Smooth muscle cell (in vitro differentiated cells): ENCODE measurements at regions not wholly inside any gene's neighbourhood (a gene's known extent, or its start where the extent isn't known, plus 50 kb on each side); places are given as distances from the start of the nearest gene placed in this dataset.
A peak's percentile ranks its signal among the peaks of the same experiment; 100 is the strongest.
"Not testable (repeated sequence)": the region's sequence is repeated elsewhere in the genome, so short reads cannot be mapped to it uniquely, and the experiment has no call there.

Experiments
- DNase-seq: peaks from one replicate; lab custom pipeline; 2025; ENCODE audit not compliant: unreplicated experiment; lab: John Stamatoyannopoulos, UW
- H2AFZ ChIP-seq: fragments of 200-600 bp; sonication (generic); 2 replicates; pipeline ENCODE4 v1.6.0; 2016; ENCODE audit warnings: antibody characterized with exemption, low read depth, mild to moderate bottlenecking
- H3F3A ChIP-seq: fragments of 200-600 bp; sonication (generic); 2 replicates; pipeline ENCODE4 v1.6.0; 2017; ENCODE audit warnings: antibody characterized with exemption, low read depth
- H3K27ac ChIP-seq: fragments of 200-600 bp; sonication (generic); 2 replicates; pipeline ENCODE4 v1.5.1; 2016; ENCODE audit warnings: low read depth, mild to moderate bottlenecking
- H3K27me3 ChIP-seq: fragments of 200-600 bp; sonication (generic); 2 replicates; pipeline ENCODE4 v1.6.1; 2016; ENCODE audit warnings: low read depth, mild to moderate bottlenecking
- H3K36me3 ChIP-seq: fragments of 200-600 bp; sonication (generic); 2 replicates; pipeline ENCODE4 v1.5.1; 2016; ENCODE audit warnings: low read depth
- H3K4me1 ChIP-seq: fragments of 200-600 bp; sonication (generic); 2 replicates; pipeline ENCODE4 v1.5.1; 2016; ENCODE audit warnings: low read depth
- H3K4me2 ChIP-seq: fragments of 200-600 bp; sonication (generic); 2 replicates; pipeline ENCODE4 v1.6.0; 2016; ENCODE audit warnings: mild to moderate bottlenecking
- H3K4me3 ChIP-seq: fragments of 200-600 bp; sonication (generic); 2 replicates; pipeline ENCODE4 v1.5.1; 2016; ENCODE audit warnings: mild to moderate bottlenecking
- H3K79me2 ChIP-seq: fragments of 200-600 bp; sonication (generic); 2 replicates; pipeline ENCODE4 v1.6.0; 2016; ENCODE audit warnings: low read depth, mild to moderate bottlenecking
- H3K9ac ChIP-seq: fragments of 200-600 bp; sonication (generic); 2 replicates; pipeline ENCODE4 v1.6.0; 2016; ENCODE audit warnings: low read depth
- H3K9me3 ChIP-seq: fragments of 200-600 bp; sonication (generic); replicated peaks from 2 replicates; pipeline ENCODE4 v1.5.1; 2016; ENCODE audit warnings: low read depth
- H4K20me1 ChIP-seq: fragments of 200-600 bp; sonication (generic); 2 replicates; pipeline ENCODE4 v1.6.0; 2016; ENCODE audit warnings: low read depth
- WGBS: methylation state at CpG from one replicate; pipeline ENCODE4 v1.1.7; 2016; ENCODE audit warnings: low lambda C conversion rate; 5-methylcytosine and 5-hydroxymethylcytosine counted together
- TF ChIP-seq, protein P1 (sequence below): fragments of 200-600 bp; sonication (generic); IDR thresholded peaks from 2 replicates; pipeline ENCODE4 v1.5.1; 2017; ENCODE audit warnings: borderline replicate concordance, mild to moderate bottlenecking, antibody characterized with exemption; ENCODE audit not compliant: insufficient read depth, poor library complexity, severe bottlenecking

GRCh38 chr13:30545320-30545719, 72.4 kb upstream of the USPL1 start:
- H3K36me3 ChIP-seq: no peaks in the 10 kb centered on the region
- TF ChIP-seq, protein P1, sequence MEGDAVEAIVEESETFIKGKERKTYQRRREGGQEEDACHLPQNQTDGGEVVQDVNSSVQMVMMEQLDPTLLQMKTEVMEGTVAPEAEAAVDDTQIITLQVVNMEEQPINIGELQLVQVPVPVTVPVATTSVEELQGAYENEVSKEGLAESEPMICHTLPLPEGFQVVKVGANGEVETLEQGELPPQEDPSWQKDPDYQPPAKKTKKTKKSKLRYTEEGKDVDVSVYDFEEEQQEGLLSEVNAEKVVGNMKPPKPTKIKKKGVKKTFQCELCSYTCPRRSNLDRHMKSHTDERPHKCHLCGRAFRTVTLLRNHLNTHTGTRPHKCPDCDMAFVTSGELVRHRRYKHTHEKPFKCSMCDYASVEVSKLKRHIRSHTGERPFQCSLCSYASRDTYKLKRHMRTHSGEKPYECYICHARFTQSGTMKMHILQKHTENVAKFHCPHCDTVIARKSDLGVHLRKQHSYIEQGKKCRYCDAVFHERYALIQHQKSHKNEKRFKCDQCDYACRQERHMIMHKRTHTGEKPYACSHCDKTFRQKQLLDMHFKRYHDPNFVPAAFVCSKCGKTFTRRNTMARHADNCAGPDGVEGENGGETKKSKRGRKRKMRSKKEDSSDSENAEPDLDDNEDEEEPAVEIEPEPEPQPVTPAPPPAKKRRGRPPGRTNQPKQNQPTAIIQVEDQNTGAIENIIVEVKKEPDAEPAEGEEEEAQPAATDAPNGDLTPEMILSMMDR: no peak
- no peaks in the 10 kb centered on the region for H3K27me3 ChIP-seq
- 95% methylated on average over 2 of the region's 2 CpGs for WGBS
- H2AFZ ChIP-seq: no peak overlapping the region
- no peak for DNase-seq
- H3K79me2 ChIP-seq: no peaks in the 10 kb centered on the region
- H3K9ac ChIP-seq: no peak overlapping the region
- H3K4me3 ChIP-seq: no peak overlapping the region
- no peaks in the 10 kb centered on the region for H4K20me1 ChIP-seq
- no peaks in the 10 kb centered on the region for H3K9me3 ChIP-seq
- H3K4me2 ChIP-seq: no peak overlapping the region
- H3K4me1 ChIP-seq: no peaks in the 10 kb centered on the region
- no peak overlapping the region for H3K27ac ChIP-seq
- no peaks in the 10 kb centered on the region for H3F3A ChIP-seq

DNA sequence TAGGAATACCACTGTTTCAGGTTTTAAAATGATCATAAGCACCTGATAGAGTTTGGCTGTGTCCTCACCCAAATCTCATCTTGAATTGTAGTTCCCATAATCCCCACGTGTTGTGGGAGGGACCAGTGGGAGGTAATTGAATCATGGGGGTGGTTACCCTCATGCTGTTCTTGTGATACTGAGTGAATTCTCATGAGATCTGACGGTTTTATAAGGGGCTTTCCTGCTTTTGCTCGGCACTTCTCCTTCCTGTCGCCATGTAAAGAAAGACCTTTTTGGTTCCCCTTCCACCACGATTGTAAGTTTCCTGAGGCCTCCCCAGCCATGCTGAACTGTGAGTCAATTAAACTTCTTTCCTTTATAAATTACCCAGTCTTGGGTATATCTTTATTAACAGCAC, 69.7 kb upstream of the USPL1 start:
- DNase-seq, H4K20me1 ChIP-seq, H2AFZ ChIP-seq, H3K79me2 ChIP-seq, H3K9me3 ChIP-seq, H3K27ac ChIP-seq, H3K4me1 ChIP-seq, H3F3A ChIP-seq, H3K4me2 ChIP-seq, H3K36me3 ChIP-seq, H3K9ac ChIP-seq, H3K4me3 ChIP-seq, H3K27me3 ChIP-seq: not testable (repeated sequence)
- WGBS: 70% methylated on average over 5 of the region's 5 CpGs

DNA sequence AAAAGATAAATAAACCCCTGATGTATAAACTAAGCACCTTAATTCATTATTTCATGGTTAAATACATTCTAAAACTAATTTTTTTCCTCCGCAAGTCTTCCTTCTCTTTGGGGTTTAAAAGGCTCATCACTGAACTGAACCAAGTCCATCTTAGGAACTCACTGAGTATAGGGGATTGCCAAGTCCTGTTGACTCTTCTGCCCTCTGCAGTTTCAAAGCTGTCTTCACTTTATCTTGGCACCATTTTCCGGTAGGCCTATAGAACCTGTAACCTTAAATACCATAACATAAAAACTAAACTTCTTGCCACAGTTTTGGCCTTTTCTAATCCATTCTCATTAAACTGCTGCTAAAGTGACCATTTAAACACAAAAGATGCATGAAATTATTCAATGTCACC, 66.5 kb upstream of the USPL1 start:
- no peaks in the 10 kb centered on the region for H4K20me1 ChIP-seq
- 85% methylated on average over 2 of the region's 2 CpGs for WGBS
- DNase-seq: no peak
- no peaks in the 10 kb centered on the region for H3K79me2 ChIP-seq
- no peaks in the 10 kb centered on the region for H3K36me3 ChIP-seq
- no peak overlapping the region for H3K4me3 ChIP-seq
- no peak overlapping the region for H2AFZ ChIP-seq
- H3K9ac ChIP-seq: no peak overlapping the region
- TF ChIP-seq, protein P1: peak; percentile 35
- no peaks in the 10 kb centered on the region for H3K9me3 ChIP-seq
- no peaks in the 10 kb centered on the region for H3K4me1 ChIP-seq
- H3K27me3 ChIP-seq: no peaks in the 10 kb centered on the region
- H3K4me2 ChIP-seq: no peak overlapping the region
- no peak overlapping the region for H3K27ac ChIP-seq
- H3F3A ChIP-seq: no peaks in the 10 kb centered on the region

DNA sequence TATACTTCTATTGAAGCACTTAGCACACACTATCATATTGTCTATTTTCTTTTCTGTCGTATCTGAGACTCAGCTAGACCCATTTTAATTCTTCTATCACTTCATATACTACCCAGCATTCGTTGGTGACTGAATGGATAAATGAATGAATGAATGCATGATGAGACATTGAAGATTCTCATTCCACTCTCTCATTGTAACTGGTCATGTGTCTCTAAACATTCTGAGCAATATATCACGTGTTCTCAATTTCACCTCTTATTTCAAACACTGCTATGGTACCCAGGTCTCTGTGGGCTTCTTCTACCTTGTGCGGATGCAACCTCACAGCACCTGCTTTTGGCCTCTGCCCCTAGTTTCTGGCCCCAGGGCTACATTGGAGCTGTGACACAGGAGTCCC, 65.2 kb upstream of the USPL1 start:
- H3F3A ChIP-seq: no peaks in the 10 kb centered on the region

More for the DNA sequence above, 65.2 kb upstream of the USPL1 start:
- DNase-seq: no peak
- H3K9me3 ChIP-seq: no peaks in the 10 kb centered on the region
- 80% methylated on average over 4 of the region's 4 CpGs for WGBS
- H2AFZ ChIP-seq: no peak overlapping the region
- H3K4me1 ChIP-seq: no peaks in the 10 kb centered on the region
- H3K36me3 ChIP-seq: no peaks in the 10 kb centered on the region
- H3K27me3 ChIP-seq: no peaks in the 10 kb centered on the region
- H3K79me2 ChIP-seq: no peaks in the 10 kb centered on the region
- H3K4me3 ChIP-seq: no peak overlapping the region
- H3K27ac ChIP-seq: no peak overlapping the region
- H3K9ac ChIP-seq: no peak overlapping the region
- TF ChIP-seq, protein P1: no peak
- no peak overlapping the region for H3K4me2 ChIP-seq
- H4K20me1 ChIP-seq: no peaks in the 10 kb centered on the region
